Activated CD8-positive, alpha-beta memory T cell treated with anti-CD3 and anti-CD28 coated beads, Interleukin-2, amount 50 U/mL, for 4 hours (primary cell): ENCODE measurements at regions not wholly inside any gene's neighbourhood (a gene's known extent, or its start where the extent isn't known, plus 50 kb on each side); places are given as distances from the start of the nearest gene placed in this dataset.
"Not testable (repeated sequence)": the region's sequence is repeated elsewhere in the genome, so short reads cannot be mapped to it uniquely, and the experiment has no call there.

ENCODE experiments used
- DNase-seq: peaks from one replicate; pipeline ENCODE4 v3.0.0-alpha.2; 2020

DNA sequence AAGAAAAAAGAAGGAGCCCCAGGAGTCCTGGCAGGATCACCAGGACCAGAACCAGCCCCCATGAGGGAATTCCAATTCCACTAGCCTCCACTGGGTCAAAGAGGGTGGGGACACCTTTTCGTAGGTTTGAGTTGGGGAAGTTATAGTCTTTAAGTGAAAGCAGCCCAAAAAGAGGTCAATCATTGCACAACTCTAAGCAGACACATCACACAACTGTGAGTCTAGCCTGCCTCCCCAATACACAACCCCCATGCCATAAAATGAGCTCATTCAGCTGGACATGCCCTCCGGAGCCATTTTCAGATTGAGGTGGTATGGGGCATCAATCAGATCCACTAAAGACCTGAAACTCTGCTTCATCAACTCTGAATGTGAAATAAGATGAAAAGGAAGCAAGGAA lies 179.9 kb downstream of the NPHP4 start:
- DNase-seq, result no peak

DNA sequence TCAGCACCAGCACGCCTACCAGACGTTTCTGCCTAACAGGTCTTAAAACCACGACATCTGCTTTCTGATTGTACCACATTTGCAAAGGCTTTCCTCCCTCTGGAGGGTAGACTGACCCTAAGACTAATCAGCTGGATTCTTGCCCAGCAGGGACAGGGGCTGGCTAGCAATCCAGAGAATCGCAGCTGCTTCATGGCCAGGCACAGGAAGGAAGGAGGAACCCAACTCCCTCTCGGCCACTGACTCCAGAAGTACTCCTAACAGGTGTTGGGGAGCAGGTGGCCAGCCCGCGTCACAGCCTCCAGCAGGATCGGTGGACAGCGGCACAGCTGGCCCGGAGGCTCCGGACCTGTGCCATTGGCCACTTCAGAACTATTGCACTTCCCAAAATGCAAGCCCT lies 180.8 kb downstream of the NPHP4 start:
- no peak for DNase-seq

DNA sequence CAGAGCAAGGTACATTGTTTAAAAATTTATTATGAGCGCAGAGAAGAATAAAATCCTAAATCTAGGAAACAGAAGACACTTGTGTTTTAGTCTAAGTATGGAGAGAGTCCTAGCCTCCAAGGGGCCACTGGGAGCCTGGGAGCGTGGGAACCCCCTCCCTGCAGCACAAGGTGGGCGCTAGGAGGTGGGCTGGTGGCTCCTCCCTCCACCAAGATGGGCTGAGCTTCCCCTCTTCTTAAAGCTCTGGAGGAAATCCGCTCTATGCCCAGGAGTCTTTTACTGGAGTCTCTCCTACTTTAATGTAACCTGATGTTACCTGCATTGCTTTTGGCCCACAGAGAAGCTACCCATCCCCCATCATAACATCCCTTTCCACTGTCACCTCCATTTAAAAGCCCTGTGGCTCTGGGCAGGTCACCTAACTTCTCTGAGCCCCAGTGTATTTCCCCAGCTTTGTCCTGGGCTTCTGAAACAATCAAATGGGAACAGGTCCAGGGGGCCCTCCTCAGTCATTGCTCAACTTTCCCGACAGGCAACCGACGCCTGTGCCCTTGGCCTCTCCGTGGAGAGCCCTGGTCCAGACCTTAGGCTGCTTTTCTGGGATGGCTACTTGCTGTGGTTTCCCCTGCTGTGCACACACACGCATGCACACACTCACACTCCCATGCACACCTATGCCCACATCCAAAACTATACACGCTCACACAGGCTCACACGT lies 181.5 kb downstream of the NPHP4 start:
- DNase-seq, result no peak

GRCh38 chr1:5810131-5810530 lies 182.1 kb downstream of the NPHP4 start:
- DNase-seq, result no peak

- no peak for DNase-seq
Observed at GRCh38 chr1:5809207-5809788, 182.9 kb downstream of the NPHP4 start.

DNA sequence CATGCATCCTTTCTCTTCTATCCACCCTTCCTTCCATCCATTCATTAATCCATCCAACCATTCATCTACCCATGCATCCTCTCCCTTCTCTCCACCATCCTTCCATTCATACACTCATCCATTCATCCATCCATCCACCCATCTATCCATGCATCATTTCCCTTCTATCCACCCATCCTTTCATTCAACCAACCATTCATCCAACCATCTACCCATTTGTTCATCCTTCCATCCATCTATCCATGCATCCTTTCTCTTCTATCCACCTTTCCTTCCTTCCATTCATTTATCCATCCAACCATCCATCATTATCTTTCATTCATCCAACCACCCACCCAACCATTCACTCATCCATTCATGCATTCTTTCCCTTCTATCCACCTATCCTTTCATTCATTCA lies 188.4 kb downstream of the NPHP4 start:
- no peak for DNase-seq

- no peak for DNase-seq
Observed at GRCh38 chr1:5802606-5803005, 189.6 kb downstream of the NPHP4 start.

GRCh38 chr1:5798904-5799303 lies 193.3 kb downstream of the NPHP4 start:
- no peak for DNase-seq

- DNase-seq, result no peak
Observed at GRCh38 chr1:5798151-5798730, 194.0 kb downstream of the NPHP4 start.

DNA sequence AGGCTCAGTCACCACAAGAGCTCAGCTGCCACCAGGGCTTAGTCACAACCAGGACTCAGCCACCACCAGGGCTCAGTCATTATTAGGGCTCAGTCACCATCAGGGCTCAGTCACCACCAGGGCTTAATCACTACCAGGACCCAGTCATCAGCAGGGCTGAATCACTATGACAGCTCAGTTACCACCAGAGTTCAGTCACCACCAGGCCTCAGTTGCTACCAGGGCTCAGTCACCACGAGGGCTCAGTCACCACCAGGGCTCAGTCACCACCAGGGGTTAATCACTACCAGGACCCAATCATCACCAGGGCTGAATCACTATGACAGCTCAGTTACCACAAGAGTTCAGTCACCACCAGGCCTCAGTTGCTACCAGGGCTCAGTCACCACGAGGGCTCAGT lies 196.2 kb downstream of the NPHP4 start:
- DNase-seq, result no peak

- no peak for DNase-seq
Observed at GRCh38 chr1:5794279-5794678, 197.9 kb downstream of the NPHP4 start.

GRCh38 chr1:5793516-5793915 lies 198.7 kb downstream of the NPHP4 start:
- DNase-seq, result no peak

DNA sequence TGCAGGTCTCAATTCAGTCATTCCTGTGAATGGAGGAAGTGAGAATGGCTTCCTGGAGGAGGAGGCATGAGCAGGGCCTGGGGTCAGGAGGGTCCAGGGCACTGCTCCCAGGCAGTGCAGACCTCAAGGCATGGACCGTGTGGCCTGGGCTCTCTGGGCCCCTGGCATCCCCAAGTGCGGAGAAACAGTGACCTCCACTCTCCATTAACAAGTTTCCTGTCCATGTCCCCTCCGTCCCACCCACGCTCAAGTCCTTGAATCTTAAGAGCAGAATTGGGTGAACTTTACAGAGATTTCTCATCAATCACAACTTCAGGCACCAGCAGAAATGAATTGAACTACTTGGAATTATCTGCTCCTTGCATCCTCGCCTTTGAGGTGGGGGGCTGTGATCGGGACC lies 211.1 kb downstream of the NPHP4 start:
- DNase-seq, result no peak

- no peak for DNase-seq
Observed at GRCh38 chr1:5780324-5780716, 211.9 kb downstream of the NPHP4 start.

GRCh38 chr1:5779608-5780323 lies 212.5 kb downstream of the NPHP4 start:
- DNase-seq, result no peak

DNA sequence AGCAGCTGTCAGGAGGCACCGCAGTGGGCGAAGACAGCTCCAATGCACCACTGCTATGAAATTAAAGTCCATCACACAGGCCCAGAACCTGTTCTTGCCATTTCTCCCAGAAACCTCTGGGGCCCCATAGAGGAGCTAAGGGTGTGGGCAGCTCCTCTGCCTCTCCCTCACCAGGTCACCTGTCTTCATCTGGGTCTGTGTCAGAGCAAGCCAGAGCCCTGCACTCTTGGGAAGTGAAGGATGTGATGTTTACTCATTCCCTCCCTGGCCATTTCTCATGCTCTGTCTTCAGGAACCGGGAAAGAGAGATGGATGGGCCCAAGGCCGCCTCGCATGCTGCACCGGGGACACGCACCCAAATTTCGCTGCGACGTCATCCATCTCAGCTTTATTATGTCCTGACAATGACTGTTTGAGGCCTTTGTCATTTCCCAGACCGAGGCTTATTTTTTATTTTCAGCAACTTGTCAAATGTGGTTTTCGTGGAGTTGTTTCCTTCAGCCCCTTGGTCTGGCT lies 216.1 kb downstream of the NPHP4 start:
- DNase-seq, result no peak

DNA sequence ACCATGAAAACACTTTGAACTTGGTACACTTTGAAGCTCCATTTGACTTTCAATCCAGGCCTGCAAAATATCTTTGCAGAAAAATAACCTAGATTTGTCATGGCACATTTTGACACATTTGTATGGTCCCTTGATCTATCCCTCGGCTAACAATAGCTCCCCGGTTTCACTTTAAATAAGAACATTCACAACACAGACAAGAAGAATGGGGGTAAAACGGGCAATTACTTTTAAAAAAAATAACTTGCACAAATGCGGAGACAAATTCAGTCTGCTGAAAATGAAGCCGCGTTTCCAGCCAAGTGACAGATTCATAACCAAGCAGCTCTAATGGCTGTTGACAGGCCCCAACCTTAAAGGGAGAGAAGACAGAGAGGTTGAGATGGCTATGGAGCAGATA lies 218.2 kb downstream of the NPHP4 start:
- no peak for DNase-seq

DNA sequence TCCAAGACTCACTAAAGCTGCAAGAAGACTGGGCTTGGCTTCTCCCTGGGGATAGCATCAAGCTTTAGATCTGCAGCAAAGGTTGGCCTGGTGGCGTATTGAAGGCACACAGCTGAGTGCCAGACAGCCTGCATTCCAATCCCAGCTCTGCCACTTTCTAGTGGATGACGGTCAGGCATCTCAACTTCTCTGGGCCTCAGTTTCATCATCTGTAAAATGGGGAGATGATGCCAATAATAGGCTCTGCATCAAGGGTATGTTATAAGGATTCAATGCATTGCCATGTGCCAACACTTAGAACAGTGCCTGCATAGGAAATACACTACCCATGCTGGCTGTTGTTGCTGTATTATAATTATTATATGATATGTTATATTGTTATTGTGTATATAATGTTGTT lies 220.4 kb downstream of the NPHP4 start:
- DNase-seq, result no peak

DNA sequence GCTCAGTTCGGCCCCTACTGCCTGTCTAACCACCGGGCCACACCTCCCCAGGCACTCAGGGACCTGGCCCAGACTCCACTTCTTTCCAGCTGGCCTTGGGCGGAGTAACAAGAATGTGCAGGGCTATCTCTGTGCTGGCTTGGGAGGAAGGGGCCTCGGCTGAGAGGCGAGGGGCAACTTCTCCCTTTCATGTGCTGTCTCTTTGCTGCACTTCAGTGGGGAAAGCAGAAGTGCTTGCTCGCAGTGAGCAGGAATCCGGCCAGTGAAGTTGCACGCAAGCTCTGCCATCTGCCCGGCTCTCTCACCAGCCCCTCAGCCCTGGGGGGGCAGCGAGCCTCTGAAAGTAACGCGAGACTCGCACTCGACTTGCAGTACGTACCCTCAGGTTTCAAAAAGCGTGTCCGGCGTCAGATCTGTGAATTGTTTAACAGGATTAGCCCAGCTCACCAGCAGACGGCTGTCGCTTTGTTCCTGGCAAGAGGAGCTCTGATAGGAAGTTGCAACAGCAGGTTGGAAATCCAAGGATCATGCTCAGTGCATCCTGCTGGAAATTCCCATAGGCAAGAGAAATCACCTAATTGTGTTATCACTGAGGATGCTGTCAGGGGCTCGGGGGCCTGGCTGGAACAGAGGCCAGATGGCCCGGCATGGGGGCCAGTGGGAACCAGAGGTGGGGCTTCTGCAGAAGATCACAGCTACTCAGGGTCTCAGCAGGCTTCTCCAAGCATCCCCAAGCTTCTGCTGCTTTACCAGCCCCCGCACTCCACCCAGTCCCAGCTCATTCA lies 221.1 kb downstream of the NPHP4 start:
- no peak for DNase-seq

DNA sequence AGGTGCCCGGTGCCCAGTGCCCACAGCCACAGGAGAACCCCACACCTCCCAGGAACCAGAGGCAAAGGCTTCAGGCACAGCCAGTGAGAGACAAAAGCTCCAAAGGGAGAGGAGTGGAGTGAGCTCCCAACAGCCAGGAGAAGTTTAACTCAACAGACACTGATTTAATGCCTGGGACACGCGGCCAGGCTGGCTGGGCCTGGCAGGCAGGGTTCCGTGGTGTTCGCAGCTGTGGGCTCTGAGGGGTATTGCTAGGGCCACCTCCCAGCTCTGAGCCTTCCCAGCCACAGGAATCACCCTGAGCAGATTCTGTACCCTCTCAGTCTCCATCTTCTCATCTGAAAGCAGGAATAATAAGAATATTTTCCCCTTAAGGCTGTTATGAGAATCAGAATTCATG lies 222.5 kb downstream of the NPHP4 start:
- DNase-seq, result no peak

GRCh38 chr1:5769146-5769545 lies 223.1 kb downstream of the NPHP4 start:
- no peak for DNase-seq

DNA sequence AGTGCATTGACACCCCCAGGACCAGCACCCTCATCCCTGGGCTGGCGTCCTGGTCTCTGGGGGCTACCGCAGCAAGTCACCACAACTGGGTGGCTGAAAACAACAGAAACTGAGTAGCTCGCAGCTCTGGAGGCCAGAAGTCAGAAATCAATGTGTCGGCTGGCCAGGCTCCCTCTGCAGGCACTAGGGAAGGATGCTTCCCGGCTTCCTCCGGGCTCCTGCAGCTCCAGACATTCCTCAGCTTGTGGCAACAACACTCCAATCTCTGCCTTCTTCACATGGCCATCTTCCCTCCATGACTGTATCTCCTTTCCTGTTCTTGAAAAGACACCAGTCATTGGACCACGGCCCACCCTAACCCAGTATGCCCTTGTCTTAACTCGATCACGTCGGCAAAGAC lies 224.2 kb downstream of the NPHP4 start:
- DNase-seq, result no peak

GRCh38 chr1:5766996-5767395 lies 225.2 kb downstream of the NPHP4 start:
- DNase-seq, result not testable (repeated sequence)
